TTC549 (cell line): ENCODE measurements at regions not wholly inside any gene's neighbourhood (a gene's known extent, or its start where the extent isn't known, plus 50 kb on each side); places are given as distances from the start of the nearest gene placed in this dataset.
"Not testable (repeated sequence)": the region's sequence is repeated elsewhere in the genome, so short reads cannot be mapped to it uniquely, and the experiment has no call there.

Experiments used
- FAIRE-seq: peaks from 2 replicates; lab custom pipeline; 2012; peaks lifted over from hg19 to GRCh38; lab: Jason Lieb, UNC

GRCh38 chr1:192477630-192478029 lies 97.9 kb upstream of the RGS1 start:
- peak; percentile 98 for FAIRE-seq

DNA sequence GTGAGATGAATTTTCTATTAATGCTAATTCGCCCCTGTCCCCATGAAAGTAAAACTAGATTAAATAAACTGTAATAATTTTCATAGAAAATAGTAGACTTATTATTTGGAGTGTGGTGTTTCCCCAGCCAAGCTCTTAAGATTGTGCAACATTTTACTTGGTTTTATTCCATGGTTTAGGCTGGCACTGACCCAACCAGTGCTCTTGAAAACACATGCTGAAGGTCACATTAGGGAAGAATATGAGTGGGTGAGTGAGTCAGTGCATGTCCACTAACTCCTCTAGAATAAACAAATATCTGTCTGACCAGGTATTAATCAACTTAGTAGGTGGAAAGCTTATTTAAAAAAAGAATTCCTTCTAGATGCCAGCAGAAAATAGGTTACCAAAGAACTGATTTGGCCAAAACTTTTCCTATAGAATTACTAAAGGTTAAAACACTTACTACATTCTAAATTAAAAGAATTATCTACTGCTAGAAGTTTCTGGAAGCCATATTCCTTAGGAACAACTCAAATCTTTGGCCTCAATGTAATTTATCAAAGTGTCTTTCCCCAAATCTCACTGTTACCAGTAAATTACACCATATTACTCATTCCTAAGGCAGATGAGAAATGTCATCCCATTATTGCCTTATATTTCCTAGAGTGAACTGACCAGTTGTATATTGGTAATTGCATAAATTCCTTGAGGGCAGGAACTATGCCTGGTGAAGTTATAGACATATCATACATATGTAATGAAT lies 89.7 kb upstream of the RGS1 start:
- no peak for FAIRE-seq

DNA sequence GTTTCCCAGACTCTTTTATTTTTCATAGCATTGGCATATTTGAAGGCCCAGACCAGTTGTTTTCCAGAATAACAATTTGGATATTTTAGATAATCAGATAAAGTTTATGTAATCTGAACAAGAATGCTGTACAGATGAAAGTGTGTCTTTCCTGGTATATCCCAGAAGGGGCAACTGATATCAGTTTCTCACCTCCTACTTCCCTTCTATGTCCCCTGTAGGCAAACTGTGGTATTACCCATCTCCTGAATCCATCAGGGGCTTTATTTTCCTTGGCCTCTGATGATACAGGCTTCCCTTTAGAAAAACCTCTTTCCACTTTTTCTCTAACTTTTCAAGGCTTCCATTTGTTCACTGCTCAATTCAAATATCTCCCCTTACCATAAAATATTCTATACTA lies 87.5 kb upstream of the RGS1 start:
- no peak for FAIRE-seq

GRCh38 chr1:192489047-192489446 lies 86.5 kb upstream of the RGS1 start:
- FAIRE-seq: no peak

DNA sequence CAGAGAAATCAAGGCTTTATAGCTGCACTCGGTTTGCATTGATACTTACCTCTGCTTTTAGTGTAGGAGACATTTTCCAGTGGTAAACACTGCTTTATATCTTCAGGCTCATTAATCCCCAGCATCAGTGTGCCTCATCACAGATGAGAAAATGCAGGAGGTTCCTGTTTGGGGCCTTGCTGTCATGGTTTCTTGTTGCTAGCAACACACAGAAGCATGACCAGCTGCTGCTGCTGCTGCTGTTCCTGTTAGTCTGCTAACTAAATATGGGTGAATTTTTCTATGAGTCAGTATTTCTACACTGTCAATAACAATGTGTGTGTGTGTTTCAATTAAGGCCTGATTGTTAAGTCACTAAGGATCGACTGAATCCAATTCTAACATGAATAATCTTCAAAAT lies 85.8 kb upstream of the RGS1 start:
- FAIRE-seq: no peak

GRCh38 chr1:192491804-192492554 lies 83.6 kb upstream of the RGS1 start:
- no peak for FAIRE-seq

GRCh38 chr1:192493584-192493983 lies 82.0 kb upstream of the RGS1 start:
- peak; percentile 86 for FAIRE-seq

- FAIRE-seq: no peak
These were observed 79.1 kb upstream of the RGS1 start for GRCh38 chr1:192496369-192497056.

GRCh38 chr1:192497214-192497794 lies 78.3 kb upstream of the RGS1 start:
- FAIRE-seq: no peak

- FAIRE-seq: not testable (repeated sequence)
These were observed 77.5 kb upstream of the RGS1 start for GRCh38 chr1:192498092-192498491.

DNA sequence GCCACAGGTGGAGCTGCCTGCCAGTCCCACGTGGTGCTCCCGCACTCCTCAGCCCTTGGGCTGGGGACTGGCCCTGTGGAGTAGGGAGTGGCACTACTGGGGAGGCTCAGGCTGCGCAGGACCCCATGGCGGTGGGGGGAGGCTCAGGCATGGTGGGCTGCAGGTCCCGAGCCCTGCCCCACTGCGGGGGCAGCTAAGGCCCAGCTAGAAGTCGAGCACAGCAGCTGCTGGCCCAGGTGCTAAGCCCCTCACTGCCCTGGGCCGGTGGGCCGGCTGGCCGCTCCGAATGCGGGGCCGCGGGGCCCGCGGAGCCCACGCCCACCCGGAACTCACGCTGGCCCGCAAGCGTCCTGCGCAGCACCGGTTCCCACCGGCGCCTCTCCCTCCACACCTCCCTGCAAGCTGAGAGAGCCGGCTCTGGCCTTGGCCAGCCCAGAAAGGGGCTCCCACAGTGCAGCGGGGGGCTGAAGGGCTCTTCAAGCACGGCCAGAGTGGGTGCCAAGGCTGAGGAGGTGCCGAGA lies 76.5 kb upstream of the RGS1 start:
- not testable (repeated sequence) for FAIRE-seq

GRCh38 chr1:192500541-192500940 lies 75.0 kb upstream of the RGS1 start:
- not testable (repeated sequence) for FAIRE-seq

GRCh38 chr1:192506741-192507155 lies 68.8 kb upstream of the RGS1 start:
- no peak for FAIRE-seq

DNA sequence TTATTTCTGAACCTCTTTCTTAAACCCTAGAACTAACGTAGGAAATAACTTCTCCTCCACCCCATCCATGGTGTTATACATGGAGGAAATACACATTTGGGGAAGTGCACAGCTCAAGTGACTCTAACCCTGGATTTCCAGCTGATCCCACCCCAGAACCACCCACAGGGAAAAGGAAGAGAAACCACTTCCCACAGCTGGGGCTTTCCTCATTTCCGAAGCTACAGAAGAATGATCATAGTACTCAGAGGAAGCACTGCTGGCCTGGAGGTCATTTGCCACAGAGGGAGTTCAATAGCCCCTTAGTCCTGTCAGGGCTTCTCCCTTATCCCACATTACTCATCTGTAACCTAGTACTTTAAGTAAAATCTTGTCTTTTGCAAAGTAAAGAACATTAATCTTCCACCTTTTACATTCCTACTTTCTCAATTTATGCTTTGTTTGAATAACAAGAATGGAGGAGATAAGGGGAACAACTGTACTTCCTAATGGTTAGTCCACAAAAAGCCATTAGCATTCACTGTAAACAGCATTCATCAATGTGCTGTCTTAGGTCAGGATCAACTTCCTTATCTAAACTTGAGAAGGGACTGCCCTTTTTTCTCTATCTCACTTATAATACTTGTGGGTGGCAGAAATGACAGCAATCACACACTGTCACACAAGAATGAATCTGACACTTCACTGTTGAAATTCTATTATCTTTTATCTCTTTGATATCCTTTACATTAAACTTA lies 63.0 kb upstream of the RGS1 start:
- no peak for FAIRE-seq

DNA sequence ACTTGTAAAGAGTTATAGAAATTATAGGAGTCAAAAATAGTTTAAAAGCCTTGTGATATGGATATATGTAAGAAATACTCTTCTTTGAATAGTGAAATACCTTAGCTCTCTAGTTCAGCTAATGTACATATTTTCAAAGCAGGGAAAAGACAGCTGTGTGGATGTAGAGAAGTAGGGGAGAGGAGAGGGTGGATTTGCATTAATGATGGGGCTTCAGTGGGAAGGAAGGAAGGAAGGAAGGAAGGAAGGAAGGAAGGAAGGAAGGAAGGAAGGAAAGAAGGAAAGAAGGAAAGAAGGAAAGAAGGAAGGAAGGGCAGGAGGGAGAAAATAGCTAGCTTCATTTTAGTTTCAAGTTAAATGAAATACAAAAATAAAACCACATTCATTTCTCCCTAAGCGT lies 62.4 kb upstream of the RGS1 start:
- no peak for FAIRE-seq

DNA sequence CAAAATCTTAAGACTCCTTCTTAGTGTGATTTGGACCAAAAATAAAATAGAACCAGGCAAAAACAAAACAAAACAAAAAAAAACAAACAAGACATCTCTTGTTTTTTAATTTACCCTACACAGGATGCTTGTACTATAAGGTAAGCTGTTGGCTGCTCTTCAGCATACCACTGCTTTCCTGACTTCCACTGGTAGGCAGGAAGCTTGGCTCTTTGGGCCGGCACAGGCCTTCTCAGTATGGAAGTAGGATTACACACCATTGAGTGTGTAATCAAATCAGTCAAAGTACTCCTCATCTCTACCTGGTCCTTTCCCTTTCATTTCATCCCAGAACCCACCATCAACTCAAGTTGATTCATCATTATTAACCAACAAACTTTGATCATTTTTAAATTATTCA lies 61.9 kb upstream of the RGS1 start:
- no peak for FAIRE-seq

DNA sequence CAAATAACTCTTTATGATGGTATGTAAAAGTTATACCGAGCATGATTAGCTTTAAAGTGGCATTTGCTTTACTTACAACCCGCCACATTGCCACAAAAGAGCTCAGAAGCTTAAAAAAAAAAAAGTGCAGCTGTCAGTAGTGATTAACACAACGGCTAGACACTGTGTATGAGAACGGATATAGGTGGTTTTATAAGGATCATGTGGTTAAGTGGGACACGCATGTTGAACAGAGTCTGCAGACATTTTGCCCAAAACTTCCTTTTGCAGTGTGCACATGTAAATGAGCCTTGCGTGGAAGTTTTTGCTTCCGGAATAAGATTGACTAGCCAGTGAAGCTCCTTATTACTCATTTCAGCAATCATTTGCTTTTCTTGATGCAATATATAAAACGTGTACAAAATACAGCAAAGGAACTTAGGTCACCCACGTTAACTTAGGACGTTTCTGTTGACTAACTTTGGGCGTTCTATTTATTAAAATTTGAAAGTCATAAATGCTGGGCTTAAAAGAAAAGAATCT lies 58.7 kb upstream of the RGS1 start:
- FAIRE-seq: no peak

- not testable (repeated sequence) for FAIRE-seq
These were observed 57.7 kb upstream of the RGS1 start for GRCh38 chr1:192517716-192518355.

GRCh38 chr1:192518700-192519099 lies 56.9 kb upstream of the RGS1 start:
- FAIRE-seq: no peak

DNA sequence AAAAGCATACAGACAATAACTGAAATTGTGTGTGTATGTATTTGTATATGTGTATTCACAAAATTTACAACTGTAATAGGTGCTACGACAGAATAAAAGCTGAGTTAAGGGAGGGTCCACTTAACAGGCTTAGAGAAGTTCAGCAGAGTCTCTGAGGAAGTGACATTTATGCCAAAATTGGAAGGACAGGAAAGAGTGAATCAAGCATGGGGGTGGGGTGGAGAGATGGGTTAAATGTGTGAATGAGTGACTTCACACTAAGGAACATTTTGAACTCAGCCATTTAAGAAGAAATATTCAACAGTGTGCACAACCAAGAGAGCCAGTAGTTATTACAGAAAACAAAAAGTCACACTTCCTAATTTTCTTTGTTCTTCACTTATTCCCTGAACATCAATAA lies 53.8 kb upstream of the RGS1 start:
- FAIRE-seq: no peak

GRCh38 chr1:192522673-192523072 lies 52.9 kb upstream of the RGS1 start:
- no peak for FAIRE-seq
